H1 (cell line): ENCODE measurements at regions not wholly inside any gene's neighbourhood (a gene's known extent, or its start where the extent isn't known, plus 50 kb on each side); places are given as distances from the start of the nearest gene placed in this dataset.

Source experiments
- EZH2 ChIP-seq: fragments of 200-600 bp; sonication (generic); IDR thresholded peaks from 2 replicates; pipeline ENCODE4 v1.7.1; 2012; ENCODE audit warnings: low read depth, mild to moderate bottlenecking, moderate library complexity, low read length, inconsistent platforms; ENCODE audit not compliant: severe bottlenecking
- SP2 ChIP-seq: IDR thresholded peaks from 2 replicates; pipeline ENCODE4 v1.6.1; 2012; ENCODE audit warnings: mild to moderate bottlenecking, low read length, inconsistent platforms

DNA sequence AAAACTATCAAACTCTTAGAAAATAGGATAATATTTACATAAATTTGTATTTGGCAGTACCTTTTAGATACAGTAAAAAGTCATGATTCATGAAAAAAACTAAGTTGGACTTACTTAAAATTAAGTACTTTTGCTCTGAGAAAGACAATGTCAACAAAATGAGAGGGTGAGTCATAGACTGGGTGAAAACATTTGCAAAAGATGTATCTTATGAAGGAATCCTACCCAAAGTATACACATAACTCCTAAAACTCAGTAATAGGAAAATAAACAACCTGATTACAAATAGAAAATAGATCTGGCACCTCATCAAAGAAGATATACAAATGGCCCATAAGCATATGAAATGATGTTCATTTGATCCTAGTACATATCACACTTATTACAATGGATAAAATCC, 1154.6 kb downstream of the JRKL start:
- no peak for TF ChIP-seq EZH2
- TF ChIP-seq SP2: no peak
